Brain microvascular endothelial cell (primary cell): ENCODE measurements at regions not wholly inside any gene's neighbourhood (a gene's known extent, or its start where the extent isn't known, plus 50 kb on each side); places are given as distances from the start of the nearest gene placed in this dataset.
"Not testable (repeated sequence)": the region's sequence is repeated elsewhere in the genome, so short reads cannot be mapped to it uniquely, and the experiment has no call there.

Experiments used
- DNase-seq: peaks from one replicate; pipeline ENCODE4 v3.0.0-alpha.2; 2020
- H3K27ac ChIP-seq: fragments of 250-450 bp; sonication (Bioruptor Pico); 2 replicates; pipeline ENCODE4 v1.5.1; 2020; ENCODE audit warnings: mild to moderate bottlenecking, moderate library complexity
- H3K27me3 ChIP-seq: fragments of 250-450 bp; sonication (Bioruptor Pico); replicated peaks from 2 replicates; pipeline ENCODE4 v1.5.1; 2020; ENCODE audit warnings: mild to moderate bottlenecking
- H3K36me3 ChIP-seq: fragments of 250-450 bp; sonication (Bioruptor Pico); replicated peaks from 2 replicates; pipeline ENCODE4 v1.5.1; 2020; ENCODE audit warnings: mild to moderate bottlenecking
- H3K4me3 ChIP-seq: 2 replicates; pipeline ENCODE4 v1.5.1; 2011; ENCODE audit warnings: low read depth, mild to moderate bottlenecking, control low read depth, low read length, moderate library complexity
- in situ Hi-C: cut with HindIII; loops from 2 replicates; pipeline ENCODE4 v1.10.0; 2017; ENCODE audit warnings: low sequenced_read_pairs, low pct_ligation_motif_present
- TF ChIP-seq, protein P1 (sequence below): IDR thresholded peaks from 2 replicates; pipeline ENCODE4 v1.5.1; 2011; ENCODE audit warnings: low read depth, mild to moderate bottlenecking, moderate library complexity, low read length, control low read depth, inconsistent platforms; ENCODE audit errors: missing control alignments

DNA sequence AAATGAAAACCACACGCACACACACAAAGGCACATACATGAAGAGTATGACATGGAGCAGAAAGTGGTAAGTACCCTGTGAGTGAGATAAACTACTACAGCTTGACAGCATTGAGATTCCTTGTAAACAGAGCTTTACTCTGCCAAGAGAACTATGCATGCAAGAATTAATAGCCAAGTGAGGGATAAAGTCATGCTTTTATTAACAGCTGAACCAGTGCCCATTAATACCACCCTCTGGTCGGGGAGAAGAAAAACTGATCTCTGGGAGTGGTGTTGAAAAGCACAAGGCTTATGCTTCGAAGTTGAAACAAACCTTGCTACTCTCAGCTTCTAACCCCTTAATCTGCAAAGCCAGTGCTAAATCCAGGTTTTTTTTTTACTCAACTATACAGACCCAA is 95.9 kb upstream of the C1QTNF7 start:
- TF ChIP-seq, protein P1, sequence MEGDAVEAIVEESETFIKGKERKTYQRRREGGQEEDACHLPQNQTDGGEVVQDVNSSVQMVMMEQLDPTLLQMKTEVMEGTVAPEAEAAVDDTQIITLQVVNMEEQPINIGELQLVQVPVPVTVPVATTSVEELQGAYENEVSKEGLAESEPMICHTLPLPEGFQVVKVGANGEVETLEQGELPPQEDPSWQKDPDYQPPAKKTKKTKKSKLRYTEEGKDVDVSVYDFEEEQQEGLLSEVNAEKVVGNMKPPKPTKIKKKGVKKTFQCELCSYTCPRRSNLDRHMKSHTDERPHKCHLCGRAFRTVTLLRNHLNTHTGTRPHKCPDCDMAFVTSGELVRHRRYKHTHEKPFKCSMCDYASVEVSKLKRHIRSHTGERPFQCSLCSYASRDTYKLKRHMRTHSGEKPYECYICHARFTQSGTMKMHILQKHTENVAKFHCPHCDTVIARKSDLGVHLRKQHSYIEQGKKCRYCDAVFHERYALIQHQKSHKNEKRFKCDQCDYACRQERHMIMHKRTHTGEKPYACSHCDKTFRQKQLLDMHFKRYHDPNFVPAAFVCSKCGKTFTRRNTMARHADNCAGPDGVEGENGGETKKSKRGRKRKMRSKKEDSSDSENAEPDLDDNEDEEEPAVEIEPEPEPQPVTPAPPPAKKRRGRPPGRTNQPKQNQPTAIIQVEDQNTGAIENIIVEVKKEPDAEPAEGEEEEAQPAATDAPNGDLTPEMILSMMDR, result no peak
- no peak overlapping the region for H3K4me3 ChIP-seq
- no peaks in the 10 kb centered on the region for H3K27me3 ChIP-seq
- in situ Hi-C loops, result no loop called here
- no peak for DNase-seq
- H3K27ac ChIP-seq, result no peak overlapping the region
- H3K36me3 ChIP-seq, result no peaks in the 10 kb centered on the region

DNA sequence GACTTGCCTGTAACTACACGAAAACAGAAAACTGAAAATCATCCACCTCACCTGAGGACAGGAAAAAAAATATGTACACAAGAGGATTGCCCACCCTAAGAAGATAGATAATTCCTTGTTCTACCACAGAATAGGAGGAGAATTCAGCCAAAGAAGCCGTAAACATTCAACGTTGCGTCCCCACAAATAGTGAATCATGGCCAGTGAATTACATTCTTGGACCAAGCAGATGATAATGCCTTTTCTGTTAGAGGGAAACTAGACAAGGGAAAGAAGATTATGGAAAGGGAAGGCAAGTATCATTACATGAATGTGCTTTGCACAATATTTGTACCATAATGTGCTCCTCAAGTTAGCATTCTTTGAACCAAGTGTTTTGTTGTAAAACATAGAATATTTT is 95.5 kb upstream of the C1QTNF7 start:
- Histone ChIP-seq H3K4me3 (no peak overlapping the region), H3K36me3 (no peaks in the 10 kb centered on the region), H3K27ac (no peak overlapping the region), H3K27me3 (no peaks in the 10 kb centered on the region)
- in situ Hi-C loops, result no loop called here
- DNase-seq, result no peak
- TF ChIP-seq, protein P1, result no peak

DNA sequence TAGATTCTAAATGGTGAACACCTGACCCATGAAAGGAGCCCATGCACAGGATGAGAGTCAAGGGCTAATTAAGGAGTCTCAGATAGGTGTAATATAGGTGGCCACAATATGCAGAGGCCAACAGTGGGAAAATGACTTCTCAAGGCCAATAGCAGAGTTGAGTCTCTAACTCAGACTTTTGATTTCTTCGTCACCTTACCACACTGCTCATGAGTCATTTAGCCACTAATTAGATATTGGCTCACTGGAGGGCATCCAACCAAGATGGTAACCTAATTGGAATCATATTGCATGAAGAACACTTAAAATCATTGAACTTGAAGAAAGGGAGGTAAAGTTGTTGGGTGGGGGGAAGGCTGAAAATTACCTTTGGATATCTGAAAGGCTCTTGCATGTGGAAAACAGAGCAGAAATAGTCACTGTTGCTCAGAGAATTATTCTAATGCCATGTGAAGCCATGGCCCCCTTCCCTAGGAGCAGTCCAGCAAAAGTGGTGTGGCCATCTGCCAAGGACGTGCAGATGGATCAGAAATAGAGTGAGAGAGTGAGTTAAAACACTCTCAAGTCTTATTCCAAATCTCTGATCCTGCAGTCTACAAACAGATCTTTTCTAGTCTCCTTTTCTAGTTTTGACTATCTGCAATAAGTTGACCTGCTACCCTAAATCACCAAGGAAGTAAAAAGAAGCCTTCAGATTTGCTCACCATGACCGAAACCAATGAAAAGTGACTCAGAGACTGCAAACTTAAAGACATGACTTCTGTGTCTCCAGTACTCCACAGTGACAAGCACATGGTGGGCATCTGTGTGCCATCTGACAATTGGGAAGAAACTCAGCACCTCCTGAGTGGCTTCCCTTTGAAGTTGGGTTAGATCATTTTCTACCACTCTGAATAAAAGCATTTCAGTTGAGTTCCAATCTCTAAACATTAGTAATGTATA is 93.9 kb upstream of the C1QTNF7 start:
- DNase-seq, result no peak
- Histone ChIP-seq H3K4me3 (no peak overlapping the region), H3K36me3 (no peaks in the 10 kb centered on the region), H3K27me3 (no peaks in the 10 kb centered on the region), H3K27ac (no peak overlapping the region)
- in situ Hi-C loops, result no loop called here
- TF ChIP-seq, protein P1, result no peak

DNA sequence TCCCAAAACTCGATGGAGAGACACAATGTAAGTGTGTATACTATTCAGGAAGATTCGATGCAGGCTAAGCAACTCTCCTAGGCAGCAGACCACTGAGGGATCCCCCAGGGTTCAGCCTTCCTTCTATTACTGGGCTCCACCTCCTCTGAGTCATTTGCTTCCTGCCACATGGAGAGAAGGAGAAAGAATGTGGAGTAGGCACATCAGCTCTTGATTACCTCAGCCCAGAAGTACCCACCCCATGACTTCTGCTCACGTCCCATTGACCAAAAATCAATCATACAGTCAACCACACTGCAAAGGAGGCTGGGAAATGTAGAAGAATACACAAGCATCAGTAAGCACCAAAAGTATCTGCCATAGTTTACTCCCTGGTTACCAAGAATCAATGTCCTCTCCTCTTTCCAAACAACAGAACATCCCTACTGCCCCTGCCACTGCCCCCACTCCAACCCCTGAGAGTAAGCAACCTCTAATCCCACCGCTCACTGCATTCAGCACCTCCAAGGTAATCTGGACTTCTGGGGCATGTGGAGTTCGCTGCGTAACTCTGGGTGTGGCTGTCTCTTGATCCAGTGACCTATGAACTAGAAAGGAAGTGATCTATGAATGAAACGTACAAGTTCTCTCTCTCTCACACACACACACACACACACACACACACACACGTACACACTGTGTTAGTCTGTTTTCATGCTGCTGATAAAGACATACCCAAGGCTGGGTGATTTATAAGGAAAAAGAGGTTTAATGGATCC is 91.2 kb upstream of the C1QTNF7 start:
- peak overlapping the region; percentile 76 for H3K27ac ChIP-seq
- in situ Hi-C loops, result no loop called here
- H3K36me3 ChIP-seq, result no peaks in the 10 kb centered on the region
- TF ChIP-seq, protein P1, result no peak
- no peaks in the 10 kb centered on the region for H3K27me3 ChIP-seq
- peak; percentile 86 for DNase-seq
- H3K4me3 ChIP-seq, result no peak overlapping the region

DNA sequence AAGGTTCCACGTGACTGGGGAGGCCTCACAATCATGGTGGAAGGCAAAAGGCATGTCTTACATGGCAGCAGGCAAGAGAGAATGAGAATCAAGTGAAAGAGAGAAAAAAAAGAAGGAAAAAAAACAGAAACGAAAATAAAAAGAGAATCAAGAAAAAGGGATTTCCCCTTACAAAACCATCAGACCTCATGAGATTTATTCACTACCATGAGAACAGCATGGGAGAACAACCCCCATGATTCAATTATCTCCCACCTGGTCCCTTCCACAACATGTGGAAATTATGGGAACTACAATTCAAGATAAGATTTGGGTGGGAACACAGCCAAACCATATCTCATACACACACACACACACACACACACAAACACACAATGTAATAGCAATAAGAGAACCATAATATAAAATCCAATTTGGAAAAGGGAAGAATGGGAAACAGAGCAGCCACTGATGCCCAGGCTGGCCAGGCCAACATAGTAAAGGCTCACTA is 90.6 kb upstream of the C1QTNF7 start:
- in situ Hi-C loops, H3K4me3 ChIP-seq, H3K27me3 ChIP-seq, DNase-seq, H3K36me3 ChIP-seq: not testable (repeated sequence)
- H3K27ac ChIP-seq, result peak overlapping the region; percentile 76

DNA sequence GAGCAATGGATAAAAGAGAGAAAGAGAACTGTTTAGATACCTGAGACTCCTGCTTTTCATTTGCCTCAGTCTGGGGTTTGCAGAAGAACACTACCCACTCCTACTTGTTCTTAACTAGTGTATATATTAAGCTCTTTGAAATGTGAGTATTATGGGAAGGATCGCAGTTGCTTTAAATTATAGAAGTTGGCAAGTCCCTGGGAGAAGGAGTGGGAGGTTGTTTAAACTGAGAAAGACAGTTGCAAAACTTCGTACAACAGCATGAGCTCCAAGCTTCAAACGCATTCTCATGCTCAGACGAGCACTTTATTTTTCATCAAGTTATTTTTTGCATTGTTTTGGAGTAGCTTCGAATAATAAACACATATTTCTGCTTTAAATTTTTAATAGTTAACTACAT is 88.1 kb upstream of the C1QTNF7 start:
- H3K4me3 ChIP-seq, result no peak overlapping the region
- TF ChIP-seq, protein P1, result no peak

More for the DNA sequence above, 88.1 kb upstream of the C1QTNF7 start:
- H3K36me3 ChIP-seq, result no peaks in the 10 kb centered on the region
- in situ Hi-C loops, result no loop called here
- DNase-seq, result no peak
- H3K27me3 ChIP-seq, result no peaks in the 10 kb centered on the region
- H3K27ac ChIP-seq, result no peak overlapping the region
